Embryonic facial prominence (tissue), 1 donor: ENCODE measurements at regions not wholly inside any gene's neighbourhood (a gene's known extent, or its start where the extent isn't known, plus 50 kb on each side); places are given as distances from the start of the nearest gene placed in this dataset.

Experiments used
- DNase-seq: peaks from one replicate; pipeline ENCODE4 v3.0.0-alpha.2; 2016; ENCODE audit errors: extremely low spot score

DNA sequence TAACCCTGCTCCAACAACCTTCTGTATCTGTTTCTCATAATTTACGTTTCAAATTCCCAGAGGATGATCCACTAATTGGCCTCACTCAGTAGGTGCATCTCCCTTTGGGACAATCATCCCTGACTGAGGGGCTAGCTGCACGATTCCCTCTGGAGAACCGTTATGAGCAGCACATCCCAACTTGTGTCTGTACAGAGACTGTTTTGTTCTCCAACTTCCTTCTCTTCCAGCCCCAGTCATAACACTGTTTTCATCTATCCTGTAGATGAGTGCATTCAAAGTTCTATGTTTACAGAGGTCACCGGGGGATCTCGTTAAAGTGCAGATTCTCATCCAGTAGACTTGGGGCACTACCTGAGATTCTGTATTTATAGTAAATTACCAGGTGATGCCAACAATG, 187.2 kb downstream of the REEP3 start:
- DNase-seq = no peak

GRCh38 chr10:63710703-63711102, 189.5 kb downstream of the REEP3 start:
- DNase-seq = no peak

GRCh38 chr10:63711361-63711760, 190.2 kb downstream of the REEP3 start:
- DNase-seq = no peak

GRCh38 chr10:63711867-63712716, 190.9 kb downstream of the REEP3 start:
- DNase-seq = peak; percentile 56

- no peak for DNase-seq
These were observed 191.5 kb downstream of the REEP3 start for GRCh38 chr10:63712717-63713115.

- peak; percentile 81 for DNase-seq
These were observed 192.3 kb downstream of the REEP3 start for GRCh38 chr10:63713191-63714144.

- no peak for DNase-seq
These were observed 194.9 kb downstream of the REEP3 start for GRCh38 chr10:63716016-63716580.

DNA sequence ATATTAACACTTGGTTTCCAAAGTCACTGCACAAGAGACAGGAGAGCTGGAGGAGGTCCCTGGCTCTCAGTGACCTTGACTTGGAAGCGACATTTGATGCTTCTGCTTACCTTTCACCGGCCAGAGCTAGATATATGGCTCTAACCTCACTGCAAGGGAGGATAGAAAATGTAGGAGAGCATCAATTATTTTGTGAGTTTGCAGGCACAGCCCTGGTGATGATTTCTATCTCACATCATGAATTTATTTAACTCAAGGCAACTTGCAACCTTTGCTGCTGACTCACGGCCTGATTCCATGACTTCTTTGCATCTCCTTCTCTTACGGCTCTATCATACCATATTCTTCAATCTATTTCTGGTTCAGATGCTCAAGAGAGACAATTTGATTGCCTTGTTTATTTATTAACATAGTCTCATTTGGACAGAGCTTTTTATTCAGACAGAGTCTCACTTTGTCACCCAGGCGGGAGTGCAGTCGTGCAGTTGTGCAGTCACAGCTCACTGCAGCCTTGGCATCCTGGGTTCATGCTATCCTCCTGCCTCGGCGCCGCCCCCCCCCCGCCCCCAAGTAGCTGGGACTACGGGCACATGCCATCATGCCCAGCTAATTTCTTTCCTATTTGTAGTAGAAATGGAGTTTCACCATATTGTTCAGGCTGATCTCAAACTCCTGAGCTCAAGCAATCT, 196.0 kb downstream of the REEP3 start:
- DNase-seq = no peak

DNA sequence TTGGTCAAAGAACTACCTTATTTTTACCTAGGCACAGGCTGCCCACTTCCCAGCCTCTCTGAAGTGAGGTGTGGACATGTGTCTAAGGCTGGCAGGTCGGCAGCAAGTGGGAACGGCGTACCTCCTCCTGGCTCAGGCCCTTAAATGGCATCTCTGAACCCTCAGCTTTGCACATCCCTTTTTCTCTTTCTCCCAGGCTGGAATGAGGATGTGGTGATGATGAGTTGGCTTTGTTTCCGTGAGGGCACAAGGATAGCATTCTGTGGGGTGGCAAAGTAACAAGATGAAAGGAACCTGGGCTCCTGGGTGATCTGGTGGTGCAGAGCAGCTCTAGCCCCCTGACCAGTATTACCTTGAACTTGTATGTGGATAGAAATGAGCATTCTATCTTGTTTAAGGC, 196.8 kb downstream of the REEP3 start:
- no peak for DNase-seq

- no peak for DNase-seq
These were observed 197.2 kb downstream of the REEP3 start for GRCh38 chr10:63718421-63718820.

DNA sequence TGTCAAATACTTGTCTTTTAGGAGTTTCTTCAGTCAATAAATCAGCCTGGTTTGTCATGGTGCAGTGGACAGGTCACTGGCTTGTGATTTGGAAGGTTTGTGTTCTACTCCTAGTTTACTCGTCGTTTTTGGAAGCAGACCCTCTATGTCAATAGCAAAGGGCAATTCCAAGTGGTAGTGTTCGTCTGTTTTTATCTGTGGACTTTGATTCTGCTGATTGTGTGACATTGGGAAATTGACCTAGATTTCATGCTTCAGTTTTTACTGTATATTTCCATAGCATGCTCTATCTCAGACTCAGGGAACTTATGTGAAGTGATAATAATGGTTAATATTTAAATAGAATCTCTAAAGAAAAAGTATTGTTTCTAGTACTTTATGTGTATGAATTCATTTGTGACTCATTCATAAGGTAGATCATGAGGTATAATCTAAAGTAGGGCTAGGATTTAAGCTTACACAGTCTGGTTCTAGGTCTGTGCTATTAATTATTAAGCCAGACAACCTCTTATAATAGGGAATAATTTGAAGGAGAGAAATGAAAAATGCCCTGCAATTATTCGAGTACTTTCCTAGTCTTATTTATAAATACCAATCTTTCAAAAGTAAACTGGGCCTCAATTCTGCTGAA, 198.1 kb downstream of the REEP3 start:
- no peak for DNase-seq

GRCh38 chr10:63720072-63720537, 198.9 kb downstream of the REEP3 start:
- DNase-seq = peak; percentile 48

- DNase-seq = no peak
These were observed 199.5 kb downstream of the REEP3 start for GRCh38 chr10:63720676-63721075.

DNA sequence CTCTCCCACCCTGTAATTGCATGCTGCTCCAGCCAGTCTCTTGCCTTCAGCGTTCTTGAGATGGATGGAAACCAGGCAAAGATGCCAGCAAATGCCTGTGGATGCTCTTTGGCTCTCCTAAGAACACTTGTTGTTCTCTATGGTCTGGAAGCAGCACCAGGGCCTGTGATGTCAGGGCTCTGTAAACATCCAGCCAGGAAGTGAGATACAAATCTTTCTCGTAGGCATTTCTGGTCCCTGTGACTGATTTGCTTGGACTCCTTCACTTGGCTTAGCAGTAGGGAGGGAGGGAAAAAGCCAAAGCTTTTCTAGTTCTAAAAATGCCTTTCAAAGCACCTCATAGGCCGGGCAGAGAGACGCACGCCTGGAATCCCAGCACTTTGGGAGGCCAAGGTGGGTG, 201.3 kb downstream of the REEP3 start:
- DNase-seq = no peak

- DNase-seq = no peak
These were observed 202.1 kb downstream of the REEP3 start for GRCh38 chr10:63723320-63723719.

GRCh38 chr10:63723741-63724140, 202.5 kb downstream of the REEP3 start:
- no peak for DNase-seq

- DNase-seq = no peak
These were observed 203.7 kb downstream of the REEP3 start for GRCh38 chr10:63724922-63725321.

DNA sequence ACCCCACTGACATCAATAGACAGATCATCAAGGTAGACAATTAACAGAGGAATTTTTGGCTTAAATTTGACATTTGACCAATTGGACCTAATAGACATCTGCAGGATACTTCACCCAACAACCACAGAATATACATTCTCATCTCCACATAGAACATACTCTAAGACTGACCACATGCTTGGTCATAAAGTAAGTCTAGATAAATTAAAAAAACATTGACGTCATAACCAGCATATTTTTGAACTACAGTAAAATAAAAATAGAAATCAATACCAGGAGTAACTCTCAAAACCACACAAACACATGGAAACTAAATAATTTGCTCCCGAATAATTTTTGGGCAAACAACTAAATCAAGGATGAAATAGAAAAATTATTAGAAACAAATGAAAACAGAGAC, 205.7 kb downstream of the REEP3 start:
- no peak for DNase-seq

- DNase-seq = no peak
These were observed 206.4 kb downstream of the REEP3 start for GRCh38 chr10:63727636-63728035.

- no peak for DNase-seq
These were observed 214.1 kb downstream of the REEP3 start for GRCh38 chr10:63735305-63735704.

GRCh38 chr10:63738410-63738809, 217.2 kb downstream of the REEP3 start:
- no peak for DNase-seq
